Ishikawa (cell line): ENCODE measurements at regions not wholly inside any gene's neighbourhood (a gene's known extent, or its start where the extent isn't known, plus 50 kb on each side); places are given as distances from the start of the nearest gene placed in this dataset.

Source experiments
- CEBPB ChIP-seq: IDR thresholded peaks from 2 replicates; pipeline ENCODE4 v1.6.1; 2012
- CREB1 ChIP-seq: IDR thresholded peaks from 2 replicates; pipeline ENCODE4 v1.6.1; 2012; ENCODE audit warnings: low read depth
- EGR1 ChIP-seq: IDR thresholded peaks from 2 replicates; pipeline ENCODE4 v1.6.1; 2012
- EP300 ChIP-seq: IDR thresholded peaks from 2 replicates; pipeline ENCODE4 v1.6.1; 2012; ENCODE audit warnings: borderline replicate concordance
- FOXM1 ChIP-seq: IDR thresholded peaks from 2 replicates; pipeline ENCODE4 v1.6.1; 2012; ENCODE audit warnings: low read depth, borderline replicate concordance
- MAX ChIP-seq: IDR thresholded peaks from 2 replicates; pipeline ENCODE4 v1.6.1; 2012
- NFIC ChIP-seq: IDR thresholded peaks from 2 replicates; pipeline ENCODE4 v1.6.1; 2012
- RAD21 ChIP-seq: IDR thresholded peaks from 2 replicates; pipeline ENCODE4 v1.6.1; 2012; ENCODE audit warnings: low read depth
- REST ChIP-seq: IDR thresholded peaks from 2 replicates; pipeline ENCODE4 v1.6.1; 2012; ENCODE audit warnings: low read depth, mild to moderate bottlenecking
- TAF1 ChIP-seq: IDR thresholded peaks from 2 replicates; pipeline ENCODE4 v1.6.1; 2012; ENCODE audit warnings: low read depth, mild to moderate bottlenecking
- TCF12 ChIP-seq: IDR thresholded peaks from 2 replicates; pipeline ENCODE4 v1.6.1; 2012; ENCODE audit warnings: low read depth
- TEAD4 ChIP-seq: IDR thresholded peaks from 2 replicates; pipeline ENCODE4 v1.6.1; 2012
- USF1 ChIP-seq: IDR thresholded peaks from 2 replicates; pipeline ENCODE4 v1.6.1; 2012
- YY1 ChIP-seq: IDR thresholded peaks from 2 replicates; pipeline ENCODE4 v1.6.1; 2012; ENCODE audit warnings: low read depth
- ZBTB7A ChIP-seq: IDR thresholded peaks from 2 replicates; pipeline ENCODE4 v1.6.1; 2012; ENCODE audit warnings: low read depth

- TF ChIP-seq TCF12 (no peak), CEBPB (no peak)
Measured at GRCh38 chr4:189519186-189519585, 421.5 kb upstream of the FRG1 start.

GRCh38 chr4:189525304-189525703 lies 415.4 kb upstream of the FRG1 start:
- TF ChIP-seq MAX (no peak), FOXM1 (no peak), RAD21 (no peak), CEBPB (no peak), EP300 (no peak), TEAD4 (no peak), EGR1 (no peak), YY1 (no peak), CREB1 (no peak), USF1 (no peak), TAF1 (no peak), NFIC (no peak)

- TF ChIP-seq FOXM1 (no peak), RAD21 (no peak), EP300 (no peak), MAX (no peak), NFIC (no peak), TCF12 (no peak), ZBTB7A (no peak), REST (no peak), YY1 (no peak), CREB1 (no peak), EGR1 (no peak), TEAD4 (no peak), USF1 (no peak), TAF1 (no peak), CEBPB (no peak)
Measured at GRCh38 chr4:189530848-189531247, 409.8 kb upstream of the FRG1 start.

GRCh38 chr4:189533603-189534002 lies 407.1 kb upstream of the FRG1 start:
- TF ChIP-seq TAF1 = no peak
- TF ChIP-seq MAX = no peak
- no peak for TF ChIP-seq RAD21
- no peak for TF ChIP-seq ZBTB7A
- TF ChIP-seq TEAD4 = no peak
- TF ChIP-seq EP300 = no peak
- no peak for TF ChIP-seq CEBPB
- no peak for TF ChIP-seq NFIC
- no peak for TF ChIP-seq FOXM1

GRCh38 chr4:189547559-189547958 lies 393.1 kb upstream of the FRG1 start:
- TF ChIP-seq ZBTB7A = no peak
- no peak for TF ChIP-seq TCF12
- TF ChIP-seq NFIC = no peak
- no peak for TF ChIP-seq TAF1
- no peak for TF ChIP-seq RAD21
- no peak for TF ChIP-seq EP300
- TF ChIP-seq CEBPB = no peak
- no peak for TF ChIP-seq CREB1
- no peak for TF ChIP-seq TEAD4
- no peak for TF ChIP-seq FOXM1
- no peak for TF ChIP-seq MAX
- no peak for TF ChIP-seq YY1
- no peak for TF ChIP-seq REST
- no peak for TF ChIP-seq USF1
- no peak for TF ChIP-seq EGR1
